Keratinocyte (primary cell): ENCODE measurements at regions not wholly inside any gene's neighbourhood (a gene's known extent, or its start where the extent isn't known, plus 50 kb on each side); places are given as distances from the start of the nearest gene placed in this dataset.
"Not testable (repeated sequence)": the region's sequence is repeated elsewhere in the genome, so short reads cannot be mapped to it uniquely, and the experiment has no call there.

Experiments used
- DNase-seq: peaks from one replicate; pipeline ENCODE4 v3.0.0-alpha.2; 2011; ENCODE audit warnings: low read depth, missing footprints, low spot score
- FAIRE-seq: peaks from 2 replicates; lab custom pipeline; 2011; peaks lifted over from hg19 to GRCh38; lab: Jason Lieb, UNC
- H2AFZ ChIP-seq: 2 replicates; pipeline ENCODE4 v1.6.0; 2012; ENCODE audit warnings: low read length, control low read depth, inconsistent platforms; ENCODE audit not compliant: control insufficient read depth
- H3K27ac ChIP-seq: 2 replicates; pipeline ENCODE4 v1.5.1; 2011; ENCODE audit warnings: low read length; ENCODE audit not compliant: control insufficient read depth, insufficient read depth
- H3K27me3 ChIP-seq: 3 replicates; pipeline ENCODE4 v1.6.0; 2011; ENCODE audit warnings: low read length; ENCODE audit not compliant: control insufficient read depth, insufficient read depth; ENCODE audit errors: extremely low read depth
- H3K36me3 ChIP-seq, 2 experiments: 2 replicates in 1 of 2; 3 replicates in 1 of 2; pipeline ENCODE4 v1.5.1; 2011; ENCODE audit warnings: low read length in 2 of 2, mild to moderate bottlenecking in 1 of 2; ENCODE audit not compliant: control insufficient read depth in 2 of 2, insufficient read depth in 2 of 2; ENCODE audit errors: extremely low read depth in 1 of 2
- H3K4me1 ChIP-seq: 3 replicates; pipeline ENCODE4 v1.5.1; 2011; ENCODE audit warnings: low read length; ENCODE audit not compliant: control insufficient read depth, insufficient read depth; ENCODE audit errors: extremely low read depth
- H3K4me2 ChIP-seq: 3 replicates; pipeline ENCODE4 v1.6.0; 2011; ENCODE audit warnings: low read depth, low read length; ENCODE audit not compliant: control insufficient read depth, insufficient read depth; ENCODE audit errors: extremely low read depth
- H3K4me3 ChIP-seq, 3 experiments: fragments of 200-600 bp in 1 of 3; sonication (generic) in 1 of 3; 2 replicates in 2 of 3; 3 replicates in 1 of 3; pipeline ENCODE4 v1.5.1; 2011 to 2016; ENCODE audit warnings: low read length in 3 of 3, mild to moderate bottlenecking in 3 of 3, control low read depth in 2 of 3, inconsistent platforms in 1 of 3, low read depth in 1 of 3, mixed read lengths in 1 of 3, mixed run types in 1 of 3, moderate library complexity in 1 of 3; ENCODE audit not compliant: control insufficient read depth in 2 of 3, insufficient read depth in 2 of 3; ENCODE audit errors: extremely low read depth in 1 of 3
- H3K79me2 ChIP-seq: 2 replicates; pipeline ENCODE4 v1.6.0; 2012; ENCODE audit warnings: low read length; ENCODE audit not compliant: control insufficient read depth, insufficient read depth
- H3K9ac ChIP-seq: 3 replicates; pipeline ENCODE4 v1.6.0; 2011; ENCODE audit warnings: low read length; ENCODE audit not compliant: control insufficient read depth, insufficient read depth; ENCODE audit errors: extremely low read depth
- H3K9me1 ChIP-seq: 3 replicates; pipeline ENCODE4 v1.6.0; 2011; ENCODE audit warnings: low read length; ENCODE audit not compliant: control insufficient read depth, insufficient read depth; ENCODE audit errors: extremely low read depth
- H3K9me3 ChIP-seq: 2 replicates; pipeline ENCODE4 v1.5.1; 2012; ENCODE audit warnings: low read depth, low read length; ENCODE audit not compliant: control insufficient read depth
- H4K20me1 ChIP-seq: 3 replicates; pipeline ENCODE4 v1.6.0; 2011; ENCODE audit warnings: low read length; ENCODE audit not compliant: control insufficient read depth, insufficient read depth; ENCODE audit errors: extremely low read depth
- CTCF ChIP-seq, 3 experiments: IDR thresholded peaks in 1 of 3; conservative IDR thresholded peaks in 1 of 3; optimal IDR thresholded peaks in 1 of 3; 2 replicates in 2 of 3; 3 replicates in 1 of 3; pipeline versions ENCODE3 to v1.5.1; 2011; ENCODE audit warnings: low read length in 3 of 3, mild to moderate bottlenecking in 3 of 3, moderate library complexity in 2 of 3, control low read depth in 1 of 3, inconsistent platforms in 1 of 3; ENCODE audit not compliant: insufficient read depth in 2 of 3; ENCODE audit errors: extremely low read depth in 1 of 3
- EZH2 ChIP-seq: IDR thresholded peaks from one replicate; pipeline ENCODE4 v1.6.1; 2012; ENCODE audit warnings: inconsistent platforms, mild to moderate bottlenecking, low read length, moderate library complexity
- dilution Hi-C: fragments of 300-500 bp; cut with MboI; formaldehyde crosslinking; loops from one replicate; pipeline ENCODE4 v1.7.0; 2020; ENCODE audit warnings: low sequenced_read_pairs; ENCODE audit not compliant: extremely low pct_ligation_motif_present

DNA sequence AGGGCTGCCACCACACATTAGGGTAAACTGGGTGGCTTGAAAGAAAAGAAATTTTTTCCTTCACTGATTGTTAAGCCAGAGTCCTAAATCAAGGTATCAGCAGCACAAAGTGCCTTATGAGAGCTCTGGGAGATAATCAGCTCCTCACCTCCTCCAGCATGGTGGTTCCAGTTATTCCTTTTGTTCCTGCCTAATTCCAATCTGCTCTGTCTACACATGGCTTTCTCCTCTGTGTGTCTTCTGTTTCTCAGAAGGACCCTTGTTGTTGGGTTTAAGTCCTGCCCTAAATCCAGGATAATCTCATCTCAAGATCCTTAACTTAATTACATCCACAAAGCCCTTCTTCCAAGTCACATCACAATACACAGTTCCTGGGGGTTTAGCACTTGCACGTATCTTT is 1352.0 kb upstream of the CDH9 start:
- Histone ChIP-seq H3K79me2 (no peaks in the 10 kb centered on the region), H3K4me1 (no peaks in the 10 kb centered on the region), H3K4me3 (no peak overlapping the region), H3K9me3 (no peaks in the 10 kb centered on the region), H3K36me3 (no peaks in the 10 kb centered on the region), H2AFZ (no peak overlapping the region), H3K27ac (no peak overlapping the region), H3K9me1 (no peaks in the 10 kb centered on the region), H3K27me3 (no peaks in the 10 kb centered on the region), H3K4me2 (no peak overlapping the region), H4K20me1 (no peaks in the 10 kb centered on the region), H3K9ac (no peak overlapping the region)
- dilution Hi-C loops, result no loop called here
- no peak for TF ChIP-seq EZH2
- TF ChIP-seq CTCF (optimal IDR thresholded peaks at IDR 0.05 in 1 of 3, IDR thresholded peaks at IDR 0.05 in 1 of 3, conservative IDR thresholded peaks at IDR 0.05 in 1 of 3; ENCODE audit: extremely low read depth in 1 of 3, insufficient read depth in 2 of 3, low read length in 3 of 3), result no peak
- DNase-seq (no peak), FAIRE-seq (no peak)

GRCh38 chr5:28389727-28390126 is 1351.3 kb upstream of the CDH9 start:
- H3K9me1 ChIP-seq, H3K27ac ChIP-seq, H3K4me2 ChIP-seq, dilution Hi-C loops, H3K79me2 ChIP-seq, DNase-seq, H3K27me3 ChIP-seq, H3K4me3 ChIP-seq, H3K9ac ChIP-seq, H3K36me3 ChIP-seq, H2AFZ ChIP-seq, H3K9me3 ChIP-seq, H3K4me1 ChIP-seq, FAIRE-seq, H4K20me1 ChIP-seq: not testable (repeated sequence)

- Histone ChIP-seq H3K9me1 (no peaks in the 10 kb centered on the region), H3K9me3 (no peaks in the 10 kb centered on the region), H3K4me2 (no peak overlapping the region), H2AFZ (no peak overlapping the region), H3K27me3 (no peaks in the 10 kb centered on the region), H3K9ac (no peak overlapping the region), H3K36me3 (no peaks in the 10 kb centered on the region), H3K4me3 (no peak overlapping the region), H4K20me1 (no peaks in the 10 kb centered on the region), H3K4me1 (no peaks in the 10 kb centered on the region), H3K79me2 (no peaks in the 10 kb centered on the region), H3K27ac (no peak overlapping the region)
- no peak for FAIRE-seq
- TF ChIP-seq CTCF (optimal IDR thresholded peaks at IDR 0.05 in 1 of 3, IDR thresholded peaks at IDR 0.05 in 1 of 3, conservative IDR thresholded peaks at IDR 0.05 in 1 of 3; ENCODE audit: extremely low read depth in 1 of 3, insufficient read depth in 2 of 3, low read length in 3 of 3), result no peak
- TF ChIP-seq EZH2, result no peak
- dilution Hi-C loops, result no loop called here
- no peak for DNase-seq
Measured at GRCh38 chr5:28388428-28388827, 1350.0 kb upstream of the CDH9 start.
